Endothelial cell of umbilical vein (primary cell): ENCODE measurements at regions not wholly inside any gene's neighbourhood (a gene's known extent, or its start where the extent isn't known, plus 50 kb on each side); places are given as distances from the start of the nearest gene placed in this dataset.

Experiments used
- BruUV-seq: library from RNA; stranded (reverse); fragments of 400-500 nt; replicated peaks from 2 replicates; lab custom pipeline; 2021; lab: Mats Ljungman, UMichigan
- CTCF ChIA-PET: fragments of 300-600, 350-600 bp; sonication (Branson Sonifier 250); formaldehyde crosslinking; loops from one replicate; lab custom pipeline; 2021; ENCODE audit warnings: antibody characterized with exemption, inconsistent platforms; lab: Charles Lee
- POLR2A ChIA-PET: fragments of 300-600, 350-600 bp; sonication (Branson Sonifier 250); formaldehyde crosslinking; loops from one replicate; lab custom pipeline; 2021; ENCODE audit warnings: antibody characterized with exemption, inconsistent platforms; lab: Charles Lee
- DNase-seq: peaks from one replicate; pipeline ENCODE4 v3.0.0-alpha.2; 2011; ENCODE audit warnings: low read depth, low spot score
- FAIRE-seq: peaks from 2 replicates; lab custom pipeline; 2011; peaks lifted over from hg19 to GRCh38; lab: Jason Lieb, UNC
- H2AFZ ChIP-seq: 2 replicates; pipeline ENCODE4 v1.6.0; 2012; ENCODE audit warnings: low read depth, low read length, control low read depth, inconsistent platforms
- H3K27ac ChIP-seq: 2 replicates; pipeline ENCODE4 v1.5.1; 2011; ENCODE audit warnings: low read depth, mild to moderate bottlenecking, control low read depth, low read length, moderate library complexity; ENCODE audit not compliant: insufficient read depth
- H3K27me3 ChIP-seq, 2 experiments: 2 replicates each; pipeline versions ENCODE4 v1.6.0 to v1.6.1; 2011; ENCODE audit warnings: low read length in 2 of 2, mixed read lengths in 1 of 2; ENCODE audit not compliant: control insufficient read depth in 2 of 2, insufficient read depth in 2 of 2
- H3K36me3 ChIP-seq, 2 experiments: 2 replicates in 1 of 2; 3 replicates in 1 of 2; pipeline ENCODE4 v1.5.1; 2011; ENCODE audit warnings: low read length in 2 of 2, mild to moderate bottlenecking in 1 of 2, moderate library complexity in 1 of 2; ENCODE audit not compliant: control insufficient read depth in 2 of 2, insufficient read depth in 2 of 2; ENCODE audit errors: extremely low read depth in 1 of 2
- H3K4me1 ChIP-seq: 3 replicates; pipeline ENCODE4 v1.5.1; 2011; ENCODE audit warnings: mild to moderate bottlenecking, low read length; ENCODE audit not compliant: control insufficient read depth, insufficient read depth; ENCODE audit errors: extremely low read depth
- H3K4me2 ChIP-seq: 2 replicates; pipeline ENCODE4 v1.6.1; 2011; ENCODE audit warnings: low read length, control low read depth, mixed read lengths; ENCODE audit not compliant: insufficient read depth
- H3K4me3 ChIP-seq, 3 experiments: fragments of 200-600 bp in 1 of 3; sonication (generic), shearing (Covaris generic) in 1 of 3; replicated peaks in 1 of 3; 2 replicates each; pipeline ENCODE4 v1.5.1; 2011 to 2016; ENCODE audit warnings: control low read depth in 3 of 3, low read length in 3 of 3, mild to moderate bottlenecking in 2 of 3, inconsistent platforms in 1 of 3, low read depth in 1 of 3, moderate library complexity in 1 of 3; ENCODE audit not compliant: insufficient read depth in 1 of 3
- H3K79me2 ChIP-seq: 2 replicates; pipeline ENCODE4 v1.6.0; 2012; ENCODE audit warnings: low read length, inconsistent platforms; ENCODE audit not compliant: control insufficient read depth, insufficient read depth
- H3K9ac ChIP-seq: replicated peaks from 2 replicates; pipeline ENCODE3; 2011; ENCODE audit warnings: low read length, control low read depth; ENCODE audit not compliant: insufficient read depth; ENCODE audit errors: extremely low read depth
- H3K9me1 ChIP-seq: replicated peaks from 3 replicates; pipeline ENCODE4 v1.6.0; 2011; ENCODE audit warnings: mild to moderate bottlenecking, low read length; ENCODE audit not compliant: control insufficient read depth, insufficient read depth; ENCODE audit errors: extremely low read depth
- H3K9me3 ChIP-seq: replicated peaks from 2 replicates; pipeline ENCODE4 v1.5.1; 2012; ENCODE audit warnings: low read length, inconsistent platforms; ENCODE audit not compliant: control insufficient read depth, insufficient read depth
- H4K20me1 ChIP-seq: replicated peaks from 2 replicates; pipeline ENCODE3; 2011; ENCODE audit warnings: mild to moderate bottlenecking, low read length; ENCODE audit not compliant: control insufficient read depth, insufficient read depth; ENCODE audit errors: extremely low read depth
- EZH2 ChIP-seq: IDR thresholded peaks from 2 replicates; pipeline ENCODE4 v1.6.1; 2012; ENCODE audit warnings: borderline replicate concordance, low read depth, mild to moderate bottlenecking, moderate library complexity, low read length, inconsistent platforms; ENCODE audit not compliant: severe bottlenecking
- FOS ChIP-seq: IDR thresholded peaks from 2 replicates; pipeline ENCODE4 v1.6.1; 2011; ENCODE audit warnings: mild to moderate bottlenecking, low read length, moderate library complexity, borderline replicate concordance; ENCODE audit not compliant: insufficient read depth
- GATA2 ChIP-seq: IDR thresholded peaks from 2 replicates; pipeline ENCODE4 v1.7.0; 2011; ENCODE audit warnings: low read depth, mild to moderate bottlenecking, moderate library complexity, mixed read lengths, low read length; ENCODE audit not compliant: insufficient read length, insufficient read depth
- JUN ChIP-seq: IDR thresholded peaks from 2 replicates; pipeline ENCODE4 v1.6.1; 2011; ENCODE audit warnings: borderline replicate concordance, low read depth; ENCODE audit not compliant: insufficient read length, insufficient read depth
- MYC ChIP-seq: IDR thresholded peaks from one replicate; pipeline ENCODE4 v1.6.1; 2011; ENCODE audit warnings: mild to moderate bottlenecking, low read depth, low read length
- POLR2A ChIP-seq: IDR thresholded peaks from 2 replicates; pipeline ENCODE4 v1.6.1; 2012; ENCODE audit warnings: low read depth, mild to moderate bottlenecking, control low read depth, low read length
- POLR2AphosphoS5 ChIP-seq: IDR thresholded peaks from 2 replicates; pipeline ENCODE4 v1.6.1; 2012; ENCODE audit warnings: low read depth, mild to moderate bottlenecking, control low read depth, low read length, moderate library complexity; ENCODE audit not compliant: insufficient read depth
- dilution Hi-C: fragments of 300-500 bp; cut with MboI; formaldehyde crosslinking; loops from one replicate; pipeline ENCODE4 v1.15.0; 2019; ENCODE audit warnings: low sequenced_read_pairs; ENCODE audit not compliant: extremely low pct_ligation_motif_present
- intact Hi-C: fragments of 100-400 bp; cut with micrococcal nuclease; formaldehyde crosslinking; loops from one replicate; pipeline ENCODE4 v1.10.0; 2022
- TF ChIP-seq, protein P1 (sequence below), 2 donors: IDR thresholded peaks; 1 replicate in 1 of 2; 2 replicates in 1 of 2; pipeline ENCODE4 v1.5.1; 2011; ENCODE audit warnings: low read length in 2 of 2, mild to moderate bottlenecking in 2 of 2, moderate library complexity in 2 of 2, control low read depth in 1 of 2, inconsistent platforms in 1 of 2, low read depth in 1 of 2; ENCODE audit not compliant: insufficient read depth in 1 of 2; ENCODE audit errors: extremely low read depth in 1 of 2
- TF ChIP-seq, protein P2 (sequence below): IDR thresholded peaks from 2 replicates; pipeline ENCODE4 v1.6.1; 2011; ENCODE audit not compliant: insufficient read depth, insufficient read length

DNA sequence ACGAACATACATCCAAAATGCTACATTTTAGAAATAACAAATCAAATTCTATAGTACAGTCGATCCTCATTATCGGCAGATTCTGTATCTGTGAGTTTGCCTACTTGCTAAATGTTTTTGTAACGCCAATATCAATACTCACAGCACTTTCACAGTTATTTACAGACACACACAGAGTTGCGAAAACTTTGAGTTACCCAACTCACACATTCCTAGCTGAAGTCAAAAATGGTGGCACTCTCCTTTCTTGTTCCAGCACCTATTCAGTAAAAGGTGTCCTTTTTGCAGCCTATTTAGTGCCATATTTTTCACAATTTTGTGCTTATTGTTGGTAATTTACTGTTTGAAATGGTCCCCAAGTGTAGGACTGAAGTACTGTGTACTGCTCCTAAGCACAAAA lies 161.7 kb downstream of the AKR1D1 start:
- ChIA-PET POLR2A (no interaction called here), CTCF (no interaction called here)
- Histone ChIP-seq H4K20me1 (no peaks in the 10 kb centered on the region), H3K36me3 (no peaks in the 10 kb centered on the region), H2AFZ (no peak overlapping the region), H3K9ac (no peak overlapping the region), H3K4me2 (no peak overlapping the region), H3K4me1 (no peaks in the 10 kb centered on the region), H3K27ac (no peak overlapping the region), H3K9me3 (no peaks in the 10 kb centered on the region), H3K9me1 (no peaks in the 10 kb centered on the region), H3K4me3 (no peak overlapping the region), H3K27me3 (no peaks in the 10 kb centered on the region), H3K79me2 (no peaks in the 10 kb centered on the region)
- FAIRE-seq: no peak
- no TSS peak for BruUV-seq
- dilution Hi-C loops: no loop called here
- TF ChIP-seq FOS (no peak), MYC (no peak), JUN (no peak), GATA2 (no peak), POLR2AphosphoS5 (no peak), EZH2 (no peak), POLR2A (no peak)
- TF ChIP-seq, protein P1, sequence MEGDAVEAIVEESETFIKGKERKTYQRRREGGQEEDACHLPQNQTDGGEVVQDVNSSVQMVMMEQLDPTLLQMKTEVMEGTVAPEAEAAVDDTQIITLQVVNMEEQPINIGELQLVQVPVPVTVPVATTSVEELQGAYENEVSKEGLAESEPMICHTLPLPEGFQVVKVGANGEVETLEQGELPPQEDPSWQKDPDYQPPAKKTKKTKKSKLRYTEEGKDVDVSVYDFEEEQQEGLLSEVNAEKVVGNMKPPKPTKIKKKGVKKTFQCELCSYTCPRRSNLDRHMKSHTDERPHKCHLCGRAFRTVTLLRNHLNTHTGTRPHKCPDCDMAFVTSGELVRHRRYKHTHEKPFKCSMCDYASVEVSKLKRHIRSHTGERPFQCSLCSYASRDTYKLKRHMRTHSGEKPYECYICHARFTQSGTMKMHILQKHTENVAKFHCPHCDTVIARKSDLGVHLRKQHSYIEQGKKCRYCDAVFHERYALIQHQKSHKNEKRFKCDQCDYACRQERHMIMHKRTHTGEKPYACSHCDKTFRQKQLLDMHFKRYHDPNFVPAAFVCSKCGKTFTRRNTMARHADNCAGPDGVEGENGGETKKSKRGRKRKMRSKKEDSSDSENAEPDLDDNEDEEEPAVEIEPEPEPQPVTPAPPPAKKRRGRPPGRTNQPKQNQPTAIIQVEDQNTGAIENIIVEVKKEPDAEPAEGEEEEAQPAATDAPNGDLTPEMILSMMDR (IDR thresholded peaks at IDR 0.05; ENCODE audit: extremely low read depth in 1 of 2, insufficient read depth in 1 of 2, low read depth in 1 of 2, low read length in 2 of 2): no peak
- TF ChIP-seq, protein P2, sequence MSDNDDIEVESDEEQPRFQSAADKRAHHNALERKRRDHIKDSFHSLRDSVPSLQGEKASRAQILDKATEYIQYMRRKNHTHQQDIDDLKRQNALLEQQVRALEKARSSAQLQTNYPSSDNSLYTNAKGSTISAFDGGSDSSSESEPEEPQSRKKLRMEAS: no peak
- DNase-seq: no peak
- intact Hi-C loops: no loop called here
